Activated T-cell treated with anti-CD3 and anti-CD28 coated beads for 48 hours (primary cell): ENCODE measurements at regions not wholly inside any gene's neighbourhood (a gene's known extent, or its start where the extent isn't known, plus 50 kb on each side); places are given as distances from the start of the nearest gene placed in this dataset.

Source experiments
- DNase-seq: peaks from one replicate; pipeline ENCODE4 v3.0.0-alpha.2; 2020; ENCODE audit warnings: low read depth

GRCh38 chr2:45212953-45213635, 203.8 kb upstream of the SIX2 start:
- no peak for DNase-seq

GRCh38 chr2:45211636-45212035, 202.4 kb upstream of the SIX2 start:
- DNase-seq, result no peak

GRCh38 chr2:45210462-45211195, 201.4 kb upstream of the SIX2 start:
- no peak for DNase-seq

- DNase-seq, result no peak
Observed at GRCh38 chr2:45209875-45210274, 200.6 kb upstream of the SIX2 start.

GRCh38 chr2:45209302-45209701, 200.1 kb upstream of the SIX2 start:
- no peak for DNase-seq

GRCh38 chr2:45207101-45207500, 197.8 kb upstream of the SIX2 start:
- no peak for DNase-seq

GRCh38 chr2:45205985-45206384, 196.7 kb upstream of the SIX2 start:
- DNase-seq, result no peak

GRCh38 chr2:45205480-45205879, 196.2 kb upstream of the SIX2 start:
- DNase-seq, result no peak

- DNase-seq, result no peak
Observed at GRCh38 chr2:45203400-45203799, 194.1 kb upstream of the SIX2 start.

- DNase-seq, result no peak
Observed at GRCh38 chr2:45199973-45200372, 190.7 kb upstream of the SIX2 start.

- DNase-seq, result no peak
Observed at GRCh38 chr2:45195916-45196315, 186.7 kb upstream of the SIX2 start.

- DNase-seq, result no peak
Observed at GRCh38 chr2:45194596-45194995, 185.3 kb upstream of the SIX2 start.

- no peak for DNase-seq
Observed at GRCh38 chr2:45193581-45193980, 184.3 kb upstream of the SIX2 start.

GRCh38 chr2:45192991-45193390, 183.7 kb upstream of the SIX2 start:
- no peak for DNase-seq

GRCh38 chr2:45192481-45192880, 183.2 kb upstream of the SIX2 start:
- DNase-seq, result no peak

GRCh38 chr2:45191976-45192375, 182.7 kb upstream of the SIX2 start:
- no peak for DNase-seq

- DNase-seq, result no peak
Observed at GRCh38 chr2:45191146-45191863, 182.1 kb upstream of the SIX2 start.

- no peak for DNase-seq
Observed at GRCh38 chr2:45190481-45190942, 181.3 kb upstream of the SIX2 start.

GRCh38 chr2:45184606-45185005, 175.4 kb upstream of the SIX2 start:
- DNase-seq, result no peak

GRCh38 chr2:45182667-45183295, 173.5 kb upstream of the SIX2 start:
- DNase-seq, result no peak

- no peak for DNase-seq
Observed at GRCh38 chr2:45180779-45181178, 171.5 kb upstream of the SIX2 start.

- DNase-seq, result no peak
Observed at GRCh38 chr2:45180033-45180746, 170.9 kb upstream of the SIX2 start.
